Left lung (tissue), 4 donors: ENCODE measurements at regions not wholly inside any gene's neighbourhood (a gene's known extent, or its start where the extent isn't known, plus 50 kb on each side); places are given as distances from the start of the nearest gene placed in this dataset.
A peak's percentile ranks its signal among the peaks of the same experiment; 100 is the strongest.

ENCODE experiments used
- ATAC-seq: fragments of 200-7000 bp; cut with Tn5 transposase; one replicate; pipeline ENCODE4 v1.9.1; 2020; ENCODE audit warnings: moderate library complexity
- DNase-seq, 4 donors: peaks; one replicate each; pipeline ENCODE4 v3.0.0-alpha.2; 2013 to 2020
- H3K27ac ChIP-seq, 2 donors: fragments of 200-600 bp; sonication (generic) in 1 of 2; one replicate each; pipeline versions ENCODE4 v1.5.0 to v1.8.0; 2020 to 2021
- H3K27me3 ChIP-seq, 2 donors: fragments of 200-600 bp; sonication (generic) in 1 of 2; one replicate each; pipeline versions ENCODE4 v1.5.0 to v1.8.0; 2020 to 2021
- H3K36me3 ChIP-seq, 2 donors: fragments of 200-600 bp; sonication (generic) in 1 of 2; one replicate each; pipeline versions ENCODE4 v1.5.0 to v1.8.0; 2020 to 2021
- H3K4me1 ChIP-seq, 2 donors: fragments of 200-600 bp; one replicate each; pipeline ENCODE4 v1.8.0; 2021
- H3K4me3 ChIP-seq, 2 donors: fragments of 200-600 bp; sonication (generic) in 1 of 2; one replicate each; pipeline versions ENCODE4 v1.5.0 to v1.8.0; 2020 to 2021; ENCODE audit warnings: mild to moderate bottlenecking in 1 of 2
- H3K9me3 ChIP-seq, 2 donors: fragments of 200-600 bp; sonication (generic) in 1 of 2; one replicate each; pipeline versions ENCODE4 v1.5.0 to v1.8.0; 2020 to 2021
- intact Hi-C, 2 donors: fragments of 100-400 bp; cut with DNase I; formaldehyde crosslinking; loops; one replicate each; pipeline versions ENCODE4 v1.11.2 to v1.14.2; 2022
- TF ChIP-seq, protein P1 (sequence below), 2 donors: fragments of 200-600 bp; sonication (generic) in 1 of 2; IDR thresholded peaks; one replicate each; pipeline versions ENCODE4 v1.5.0 to v1.8.0; 2021; ENCODE audit warnings: antibody characterized with exemption in 2 of 2
- donor health status: DM: no; HTN: yes; CAD: no.
- donor health status: DM: no; HTN: no; CAD: no.

DNA sequence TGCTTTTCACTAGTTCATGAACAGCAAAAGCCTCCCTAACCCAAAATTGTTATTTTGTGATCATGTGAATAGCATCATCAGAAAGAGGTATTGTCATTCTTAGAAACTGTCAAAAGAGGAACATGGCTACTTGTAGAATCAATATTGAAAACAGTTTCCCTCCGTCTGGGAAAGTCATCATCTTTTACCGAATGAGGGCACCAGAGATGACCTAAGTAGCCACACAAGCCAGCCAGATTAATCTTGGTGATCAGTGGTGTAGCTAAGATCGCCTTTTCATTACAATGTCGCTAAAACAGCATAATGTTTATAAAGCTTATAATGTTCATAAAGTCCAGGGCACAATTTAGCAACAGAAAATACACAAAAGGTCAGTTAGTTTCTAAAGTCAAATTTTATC, 136.1 kb downstream of the SIPA1L2 start:
- Histone ChIP-seq H3K27me3 (no peaks in the 10 kb centered on the region), H3K4me1 (no peaks in the 10 kb centered on the region), H3K9me3 (no peaks in the 10 kb centered on the region), H3K27ac (no peak overlapping the region), H3K36me3 (peaks cover 0 to 28% of the 10 kb centered on the region in 2 donors), H3K4me3 (no peak overlapping the region)
- intact Hi-C loops, result no loop called here
- ATAC-seq (no peak), DNase-seq (no peak)
- TF ChIP-seq, protein P1, sequence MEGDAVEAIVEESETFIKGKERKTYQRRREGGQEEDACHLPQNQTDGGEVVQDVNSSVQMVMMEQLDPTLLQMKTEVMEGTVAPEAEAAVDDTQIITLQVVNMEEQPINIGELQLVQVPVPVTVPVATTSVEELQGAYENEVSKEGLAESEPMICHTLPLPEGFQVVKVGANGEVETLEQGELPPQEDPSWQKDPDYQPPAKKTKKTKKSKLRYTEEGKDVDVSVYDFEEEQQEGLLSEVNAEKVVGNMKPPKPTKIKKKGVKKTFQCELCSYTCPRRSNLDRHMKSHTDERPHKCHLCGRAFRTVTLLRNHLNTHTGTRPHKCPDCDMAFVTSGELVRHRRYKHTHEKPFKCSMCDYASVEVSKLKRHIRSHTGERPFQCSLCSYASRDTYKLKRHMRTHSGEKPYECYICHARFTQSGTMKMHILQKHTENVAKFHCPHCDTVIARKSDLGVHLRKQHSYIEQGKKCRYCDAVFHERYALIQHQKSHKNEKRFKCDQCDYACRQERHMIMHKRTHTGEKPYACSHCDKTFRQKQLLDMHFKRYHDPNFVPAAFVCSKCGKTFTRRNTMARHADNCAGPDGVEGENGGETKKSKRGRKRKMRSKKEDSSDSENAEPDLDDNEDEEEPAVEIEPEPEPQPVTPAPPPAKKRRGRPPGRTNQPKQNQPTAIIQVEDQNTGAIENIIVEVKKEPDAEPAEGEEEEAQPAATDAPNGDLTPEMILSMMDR (IDR thresholded peaks at IDR 0.05), result no peak

DNA sequence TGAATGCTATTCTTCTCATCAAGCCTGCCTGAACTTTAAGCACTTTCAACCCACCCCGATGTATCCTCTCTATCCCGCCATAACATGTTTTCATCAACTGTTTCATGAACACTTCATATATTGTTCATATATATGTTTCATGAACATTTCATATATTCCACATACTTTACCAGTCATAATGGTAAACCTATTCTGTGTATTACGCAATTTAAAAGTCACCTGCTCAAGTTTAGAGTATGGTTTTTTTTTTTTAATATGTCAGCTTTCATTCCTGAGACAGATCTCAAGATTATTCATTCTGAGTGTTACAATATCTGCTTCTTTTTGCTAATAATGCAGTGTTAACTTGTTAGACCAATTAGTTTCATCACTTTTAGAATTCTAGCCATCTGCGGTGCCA, 140.7 kb downstream of the SIPA1L2 start:
- Histone ChIP-seq H3K27me3 (no peaks in the 10 kb centered on the region), H3K4me1 (no peaks in the 10 kb centered on the region), H3K4me3 (no peak overlapping the region), H3K9me3 (no peaks in the 10 kb centered on the region), H3K36me3 (peaks cover 0 to 28% of the 10 kb centered on the region in 2 donors), H3K27ac (no peak overlapping the region)
- TF ChIP-seq, protein P1 (IDR thresholded peaks at IDR 0.05), result no peak
- DNase-seq, result no peak
- intact Hi-C loops, result no loop called here
- no peak for ATAC-seq

DNA sequence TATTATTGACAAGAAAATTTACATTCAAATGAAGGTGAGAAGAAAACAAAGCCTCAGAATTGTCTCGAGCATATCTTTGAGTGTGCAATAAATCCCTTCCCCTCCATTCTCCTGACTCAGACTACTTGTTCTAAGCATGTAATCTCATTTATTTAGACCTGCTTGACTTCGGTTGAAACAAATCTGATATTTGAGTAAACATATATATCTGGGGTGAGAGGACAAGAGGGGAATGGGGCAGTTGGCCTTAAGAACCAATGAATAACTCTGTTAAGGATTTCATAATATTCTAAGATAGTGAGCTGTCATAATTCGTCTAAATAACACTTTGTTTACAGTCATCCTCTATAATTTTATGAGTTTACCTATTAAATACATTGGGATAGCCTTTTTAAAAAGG, 142.7 kb downstream of the SIPA1L2 start:
- no peak overlapping the region for H3K27ac ChIP-seq
- no peaks in the 10 kb centered on the region for H3K9me3 ChIP-seq
- no peaks in the 10 kb centered on the region for H3K27me3 ChIP-seq
- ATAC-seq (no peak), DNase-seq (no peak)
- no peaks in the 10 kb centered on the region for H3K4me1 ChIP-seq
- TF ChIP-seq, protein P1 (IDR thresholded peaks at IDR 0.05), result no peak
- H3K36me3 ChIP-seq, result peaks cover 0 to 35% of the 10 kb centered on the region in 2 donors
- intact Hi-C loops, result no loop called here
- no peak overlapping the region for H3K4me3 ChIP-seq

DNA sequence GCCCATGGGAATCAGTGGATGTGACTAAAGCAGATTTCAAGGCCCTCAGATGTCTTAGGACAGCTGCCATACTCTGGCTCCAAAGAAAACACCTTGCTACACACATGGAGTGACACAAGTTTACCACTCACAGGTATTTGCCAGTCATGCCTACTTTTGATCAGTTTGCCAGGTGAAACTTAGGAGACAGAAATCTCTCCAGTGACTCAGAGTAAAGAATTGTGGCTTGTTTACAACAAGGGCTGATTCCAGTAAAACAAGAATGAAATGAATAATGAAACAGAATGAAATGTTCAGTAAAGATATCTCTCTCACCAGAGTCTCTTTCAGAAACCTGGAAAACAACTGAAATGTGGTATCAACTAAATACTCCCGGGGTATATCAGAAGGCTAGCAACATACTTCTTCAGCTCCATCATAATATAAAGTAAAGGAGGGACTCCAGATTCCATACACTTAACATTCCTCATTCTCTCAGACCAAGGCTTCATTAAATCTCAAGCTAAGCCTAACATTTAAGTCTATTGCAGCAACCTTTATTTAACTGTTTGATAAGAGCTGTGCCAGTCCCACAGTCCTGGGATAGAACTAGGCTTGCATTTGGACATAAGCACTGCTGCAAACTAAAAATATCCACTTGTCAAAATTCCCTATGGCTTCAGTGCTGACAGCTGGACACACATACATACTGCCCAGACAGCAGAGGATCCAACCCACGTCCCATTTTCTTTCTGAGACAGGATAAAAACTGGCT, 143.3 kb downstream of the SIPA1L2 start:
- ATAC-seq (peak; percentile 66), DNase-seq (no peak)
- TF ChIP-seq, protein P1 (IDR thresholded peaks at IDR 0.05), result no peak
- intact Hi-C loops, result no loop called here
- Histone ChIP-seq H3K4me3 (no peak overlapping the region), H3K27ac (no peak overlapping the region), H3K9me3 (no peaks in the 10 kb centered on the region), H3K36me3 (peaks cover 0 to 39% of the 10 kb centered on the region in 2 donors), H3K27me3 (no peaks in the 10 kb centered on the region), H3K4me1 (no peaks in the 10 kb centered on the region)

DNA sequence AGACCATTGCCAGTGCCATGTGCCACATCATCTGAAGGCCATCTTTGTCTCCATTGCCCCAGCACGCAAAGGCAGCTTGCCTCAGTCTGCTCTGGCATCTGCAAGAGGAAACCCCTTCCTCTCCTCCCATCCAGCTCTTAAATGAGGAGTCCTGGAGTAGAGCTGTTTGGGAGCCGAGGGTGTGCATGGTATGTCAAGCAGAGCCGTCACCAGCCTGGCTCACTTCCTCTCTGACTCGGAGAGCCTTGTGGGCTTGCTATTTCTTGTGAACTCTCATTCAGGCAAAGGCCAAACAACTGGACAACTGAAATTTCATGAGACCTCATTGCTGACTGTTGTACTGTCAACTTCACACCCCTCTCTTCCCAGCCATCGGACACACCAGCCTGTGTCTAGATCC, 143.9 kb downstream of the SIPA1L2 start:
- Histone ChIP-seq H3K27ac (no peak overlapping the region), H3K9me3 (no peaks in the 10 kb centered on the region), H3K4me1 (no peaks in the 10 kb centered on the region), H3K36me3 (peaks cover 0 to 40% of the 10 kb centered on the region in 2 donors), H3K4me3 (no peak overlapping the region), H3K27me3 (no peaks in the 10 kb centered on the region)
- peak; percentile 13 for ATAC-seq
- DNase-seq, result no peak
- intact Hi-C loops, result no loop called here
- TF ChIP-seq, protein P1 (IDR thresholded peaks at IDR 0.05), result no peak
